Superior temporal gyrus (tissue), 1 donor: ENCODE measurements at regions not wholly inside any gene's neighbourhood (a gene's known extent, or its start where the extent isn't known, plus 50 kb on each side); places are given as distances from the start of the nearest gene placed in this dataset.

Source experiments
- DNase-seq: peaks from one replicate; pipeline ENCODE4 v3.0.0-alpha.2; 2016; ENCODE audit errors: extremely low spot score

DNA sequence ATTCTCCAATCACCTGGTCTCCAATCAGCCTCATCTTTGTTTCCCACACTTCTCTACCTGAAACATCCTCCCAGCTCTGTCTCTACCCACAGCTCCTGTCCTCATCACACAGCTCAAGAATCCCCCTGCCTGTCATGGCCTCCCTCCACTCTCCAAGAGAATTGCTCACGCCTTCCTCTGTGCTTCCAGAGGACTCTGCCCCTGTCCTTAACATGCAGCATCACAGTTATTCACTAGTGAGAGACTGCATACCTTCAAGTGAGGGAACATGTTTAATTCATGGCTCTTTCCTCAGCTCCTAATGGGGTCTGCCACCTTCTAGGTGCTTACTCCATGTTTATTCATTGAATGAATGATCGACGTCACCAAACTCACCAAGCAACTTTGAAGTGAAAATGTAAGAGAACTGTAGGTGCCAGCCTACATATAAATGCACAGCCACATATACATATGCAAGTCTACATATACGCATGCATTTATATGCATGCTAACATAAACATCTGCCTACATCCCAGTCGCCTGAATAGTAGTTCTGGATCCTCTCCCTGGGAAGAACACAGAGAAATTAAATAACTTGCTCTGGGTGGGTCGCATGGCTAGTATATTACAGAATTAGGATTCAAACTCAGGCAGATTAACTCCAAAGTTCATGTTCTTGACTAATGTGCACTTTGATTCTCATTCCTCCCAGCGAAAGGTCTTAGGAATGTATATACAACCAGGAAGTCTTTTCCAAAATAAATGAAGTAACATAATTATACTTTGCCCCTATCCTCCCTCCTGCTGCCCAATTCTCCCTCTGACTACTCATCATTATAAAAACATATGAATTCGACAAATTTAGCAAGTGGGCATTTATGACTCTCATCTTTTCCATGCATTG is 295.6 kb downstream of the MAFB start:
- no peak for DNase-seq

DNA sequence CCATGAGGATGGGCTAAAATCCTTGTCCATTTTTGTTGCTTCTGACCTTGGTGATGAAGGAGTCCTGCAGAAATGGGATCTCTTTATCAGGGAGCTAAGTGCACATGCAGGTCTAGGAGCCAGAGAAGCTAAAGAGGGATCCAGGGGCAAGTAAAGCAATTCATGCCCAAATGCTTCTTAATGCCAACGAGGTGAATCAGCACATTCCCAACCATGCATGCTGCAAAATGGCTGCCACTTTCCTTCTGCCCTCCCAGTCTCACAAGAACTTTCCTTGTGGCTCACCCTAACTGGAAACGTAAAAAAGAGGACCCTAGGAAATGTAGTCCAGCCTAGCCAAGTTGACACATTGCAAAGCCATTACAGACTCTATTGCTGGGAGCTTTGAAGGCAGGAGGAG is 298.4 kb downstream of the MAFB start:
- DNase-seq = no peak

- DNase-seq = no peak
These were observed 318.2 kb downstream of the MAFB start for GRCh38 chr20:40370800-40371199.

DNA sequence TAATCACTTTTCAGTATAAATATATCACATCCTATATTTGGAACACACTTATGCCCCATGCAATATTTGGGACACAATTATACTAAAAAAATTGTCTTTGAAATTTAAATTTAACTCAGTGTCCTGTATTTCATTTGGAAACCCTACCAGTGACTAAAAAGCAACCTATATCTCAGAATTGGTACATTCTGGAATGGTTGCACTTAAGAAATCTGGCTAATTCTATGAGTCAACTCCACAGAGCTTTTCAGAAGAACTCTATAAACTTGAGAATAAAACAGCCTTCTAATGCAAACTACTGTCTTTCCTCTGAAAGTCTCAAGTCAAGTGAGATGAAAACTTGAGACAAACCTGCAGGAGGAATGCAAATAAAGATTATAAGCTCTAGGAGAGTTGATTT is 320.2 kb downstream of the MAFB start:
- no peak for DNase-seq

- no peak for DNase-seq
These were observed 327.1 kb downstream of the MAFB start for GRCh38 chr20:40361916-40362315.

DNA sequence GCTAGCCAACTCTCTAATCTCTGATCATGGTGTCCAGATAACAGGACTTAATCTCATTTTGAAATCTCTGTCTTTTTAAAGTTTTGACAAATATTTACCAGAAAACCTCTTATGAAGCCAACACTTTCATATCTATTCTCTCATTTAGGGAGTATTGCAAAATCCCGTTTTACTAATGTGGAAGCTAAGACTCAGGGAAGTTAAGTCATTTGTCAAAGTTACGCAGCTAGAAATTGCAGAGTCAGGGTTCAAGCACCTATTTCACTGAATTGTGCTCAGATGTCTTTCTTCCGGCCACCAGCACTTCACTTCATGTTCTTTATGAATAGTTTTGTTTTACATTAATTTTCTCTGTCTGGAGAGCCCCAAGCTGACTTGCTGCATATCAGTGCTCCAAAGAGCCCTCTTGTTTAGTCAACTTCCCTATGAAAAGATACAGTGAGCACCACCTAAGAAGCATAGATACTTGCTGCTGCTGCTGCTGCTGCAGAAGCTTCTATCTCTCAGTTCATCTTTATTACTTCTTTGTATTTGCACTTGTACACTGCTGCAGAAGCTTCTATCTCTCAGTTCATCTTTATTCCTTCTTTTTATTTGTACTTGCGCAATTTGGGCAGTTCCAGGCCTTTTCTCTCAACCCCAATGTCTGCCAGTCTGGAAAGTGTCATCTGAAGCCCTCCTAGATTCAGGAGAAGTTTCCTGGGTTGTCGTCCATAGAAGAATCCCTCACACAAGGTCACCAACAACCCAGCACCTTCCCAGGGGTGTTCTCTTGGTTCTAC is 329.7 kb downstream of the MAFB start:
- no peak for DNase-seq

GRCh38 chr20:40354880-40355279 is 334.2 kb downstream of the MAFB start:
- DNase-seq = no peak

DNA sequence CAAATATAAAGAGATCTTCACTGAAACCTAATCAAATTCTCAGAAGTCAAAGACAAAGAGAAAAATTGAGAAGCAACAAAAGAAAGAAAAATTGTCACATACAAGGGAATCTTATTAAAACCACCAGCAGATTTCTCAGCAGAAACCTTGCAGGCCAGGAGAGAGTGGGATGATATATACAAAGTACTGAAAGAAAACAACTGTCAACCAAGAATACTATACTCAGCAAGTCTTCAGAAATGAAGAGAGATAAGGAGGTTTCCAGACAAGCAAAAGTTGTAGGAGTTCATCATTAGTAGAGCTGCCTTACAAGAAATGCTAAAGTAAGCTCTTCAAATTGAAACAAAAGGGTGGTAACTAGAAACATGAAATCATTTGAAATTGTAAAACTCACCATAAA is 345.6 kb downstream of the MAFB start:
- no peak for DNase-seq

DNA sequence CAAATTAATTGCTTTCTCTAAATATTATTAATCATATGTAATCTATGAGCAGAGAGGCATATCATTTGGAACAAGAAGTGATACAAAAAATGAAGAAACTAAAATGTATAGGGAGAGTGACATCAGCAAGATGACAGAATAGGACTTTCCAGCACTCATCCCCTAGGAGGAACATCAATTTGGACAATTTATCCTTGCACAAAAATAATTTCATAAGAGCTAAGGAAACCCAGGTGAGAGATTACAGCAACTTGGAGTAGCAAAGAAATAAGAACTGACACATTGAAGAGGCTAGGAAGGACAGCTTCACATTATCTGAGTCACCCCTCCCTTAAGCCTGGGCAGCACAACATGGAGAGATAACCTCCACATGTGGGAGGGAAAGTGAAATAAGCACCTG is 347.5 kb downstream of the MAFB start:
- DNase-seq = no peak

DNA sequence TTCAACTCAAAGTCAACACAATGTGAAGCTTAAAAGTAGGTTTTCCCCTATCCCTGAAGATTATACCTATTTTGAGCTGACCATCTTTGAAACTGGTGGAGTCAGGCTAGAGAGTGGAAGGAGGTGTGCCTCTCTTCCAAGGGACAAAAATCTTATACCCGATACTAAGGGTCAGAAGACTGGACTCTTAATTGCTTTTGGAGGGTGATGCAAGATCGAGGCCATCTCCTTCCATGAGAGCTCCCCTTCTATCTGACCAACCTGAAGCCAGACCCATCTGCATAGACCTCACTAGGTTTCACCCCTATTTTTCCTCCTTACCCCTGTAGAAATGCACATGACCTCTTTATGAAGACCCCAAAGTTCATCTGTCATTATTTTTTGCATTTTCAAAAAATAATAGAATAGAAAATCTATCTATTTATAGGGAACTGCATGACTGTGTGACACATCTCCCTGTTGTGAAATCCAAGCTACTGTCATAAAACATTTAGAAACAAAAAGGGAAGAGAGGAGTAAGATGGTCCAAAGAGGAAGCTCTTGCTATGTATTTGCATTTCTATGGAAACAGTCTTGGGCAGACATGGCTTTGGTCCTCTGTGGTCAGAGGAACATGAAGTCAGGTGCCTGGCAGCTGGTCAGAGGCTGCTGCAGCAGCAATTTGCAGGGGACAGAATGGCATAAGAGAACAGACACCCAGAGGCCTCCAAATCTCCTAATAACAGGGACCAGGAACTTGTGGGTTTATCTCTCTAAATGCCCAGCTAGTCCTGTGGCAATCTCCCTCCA is 349.2 kb downstream of the MAFB start:
- DNase-seq = no peak

DNA sequence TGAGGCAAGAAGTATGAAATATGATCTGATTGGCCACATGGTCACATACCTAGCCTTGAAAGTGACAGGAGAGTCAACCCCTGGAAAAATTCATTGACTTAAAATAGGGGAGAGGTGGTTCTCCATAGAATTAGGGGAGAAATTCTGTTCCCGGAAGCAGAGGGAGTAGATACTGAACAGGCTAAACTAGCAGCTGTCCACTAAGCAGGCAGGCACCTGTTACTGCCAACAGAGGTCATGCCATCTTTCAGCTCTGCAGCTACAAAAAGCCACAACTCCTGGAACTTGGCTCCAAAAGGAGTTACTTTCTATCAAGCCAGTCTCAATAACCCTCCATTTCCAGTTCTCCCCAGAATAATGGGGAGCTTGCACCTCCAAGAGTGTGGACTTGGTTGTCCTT is 352.5 kb downstream of the MAFB start:
- DNase-seq = no peak

- DNase-seq = no peak
These were observed 353.1 kb downstream of the MAFB start for GRCh38 chr20:40335901-40336351.

GRCh38 chr20:40335437-40335836 is 353.6 kb downstream of the MAFB start:
- DNase-seq = no peak

GRCh38 chr20:40333591-40333990 is 355.4 kb downstream of the MAFB start:
- no peak for DNase-seq

DNA sequence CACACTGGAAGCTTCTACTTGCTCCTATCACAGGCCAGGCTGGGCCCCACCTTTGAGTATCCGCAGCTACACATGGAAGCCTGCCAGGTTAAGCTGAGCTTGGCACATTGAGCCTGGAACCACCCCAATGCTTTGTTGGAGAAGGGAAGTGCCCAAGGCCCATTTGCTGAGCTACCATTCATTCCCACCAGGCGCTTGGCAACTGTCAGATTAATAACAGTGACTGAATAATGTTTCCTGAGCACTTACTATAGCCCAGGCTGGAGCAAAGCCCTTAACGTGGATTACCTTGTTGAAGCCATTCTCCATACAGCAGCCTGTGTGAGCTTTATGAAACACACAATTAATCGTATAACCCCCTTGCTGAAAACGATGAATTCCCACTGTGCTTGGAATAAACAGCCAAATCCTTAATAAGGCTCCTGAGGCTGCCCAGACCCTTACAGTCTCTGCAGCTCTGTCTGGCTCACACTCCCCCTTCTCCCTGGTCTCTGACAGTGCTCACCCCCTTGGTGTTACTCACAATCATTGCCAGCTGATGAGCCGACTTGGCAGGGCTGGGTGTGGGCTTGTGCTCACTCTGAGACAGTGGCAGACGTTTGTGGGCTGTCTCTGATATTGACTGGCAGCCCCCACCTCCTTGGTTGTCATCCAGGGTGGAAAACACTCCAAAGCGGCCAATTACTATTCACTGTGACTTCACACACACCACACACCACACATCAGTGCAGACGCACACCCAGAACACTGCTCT is 357.1 kb downstream of the MAFB start:
- no peak for DNase-seq

GRCh38 chr20:40331249-40331648 is 357.8 kb downstream of the MAFB start:
- DNase-seq = no peak

GRCh38 chr20:40329321-40329720 is 359.7 kb downstream of the MAFB start:
- DNase-seq = no peak

- no peak for DNase-seq
These were observed 362.3 kb downstream of the MAFB start for GRCh38 chr20:40326784-40327183.

GRCh38 chr20:40325006-40325568 is 363.9 kb downstream of the MAFB start:
- no peak for DNase-seq

DNA sequence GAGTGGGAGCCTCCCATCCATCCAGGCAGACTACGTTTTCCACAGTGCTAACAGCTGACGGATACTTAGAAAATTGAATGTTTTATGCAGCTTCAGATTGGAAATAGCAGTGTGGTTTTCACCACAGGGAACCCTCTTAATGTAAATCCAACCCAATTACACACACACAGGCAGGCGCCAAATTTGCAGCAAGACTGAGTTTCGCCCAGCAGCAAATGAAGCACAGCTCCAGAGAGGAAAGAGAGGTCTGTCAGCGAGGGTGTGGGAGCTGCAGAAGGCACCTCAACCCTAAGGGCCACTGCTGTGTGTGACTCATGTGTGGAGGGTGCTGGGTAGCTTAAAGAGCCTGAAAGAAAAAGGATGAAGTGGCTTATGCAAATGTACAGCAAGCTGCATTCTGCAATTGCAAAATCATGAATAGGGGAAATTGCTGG is 365.7 kb downstream of the MAFB start:
- no peak for DNase-seq

DNA sequence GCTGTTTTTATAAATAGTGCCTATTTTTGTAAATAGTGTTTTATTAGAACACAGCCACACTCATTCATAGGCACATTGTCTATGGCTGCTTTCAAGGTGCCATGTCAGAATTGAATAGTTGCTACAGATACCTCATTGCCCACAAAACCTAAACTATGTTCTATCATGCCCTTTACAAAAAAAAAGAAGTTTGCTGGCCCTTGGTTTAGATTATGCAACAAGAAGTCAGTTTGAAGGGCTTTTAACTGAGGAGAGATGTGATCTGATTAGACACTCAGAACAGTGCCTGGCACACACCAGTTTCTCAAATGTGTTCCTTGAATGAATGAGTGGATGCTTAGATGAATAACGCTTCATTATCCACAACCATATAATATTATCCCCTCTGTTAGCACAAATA is 366.1 kb downstream of the MAFB start:
- DNase-seq = no peak
